NCI-H187 (cell line): ENCODE measurements at regions not wholly inside any gene's neighbourhood (a gene's known extent, or its start where the extent isn't known, plus 50 kb on each side); places are given as distances from the start of the nearest gene placed in this dataset.

Source experiments
- DNase-seq, 2 experiments: peaks; one replicate each; lab custom pipeline; 2025; lab: John Stamatoyannopoulos, UW

- DNase-seq: no peak
These were observed 124.3 kb upstream of the SOX4 start for GRCh38 chr6:21469213-21469612.

GRCh38 chr6:21476112-21476511 lies 117.4 kb upstream of the SOX4 start:
- DNase-seq: no peak

GRCh38 chr6:21478411-21478810 lies 115.1 kb upstream of the SOX4 start:
- DNase-seq: no peak

GRCh38 chr6:21478883-21479539 lies 114.5 kb upstream of the SOX4 start:
- no peak for DNase-seq

GRCh38 chr6:21486115-21486514 lies 107.4 kb upstream of the SOX4 start:
- DNase-seq: no peak

GRCh38 chr6:21489826-21490225 lies 103.7 kb upstream of the SOX4 start:
- no peak for DNase-seq

- DNase-seq: no peak
These were observed 101.6 kb upstream of the SOX4 start for GRCh38 chr6:21491955-21492354.

- DNase-seq: no peak
These were observed 99.0 kb upstream of the SOX4 start for GRCh38 chr6:21494505-21494904.

GRCh38 chr6:21496196-21496595 lies 97.4 kb upstream of the SOX4 start:
- DNase-seq: no peak

GRCh38 chr6:21496706-21497105 lies 96.8 kb upstream of the SOX4 start:
- DNase-seq: no peak

GRCh38 chr6:21500314-21501020 lies 93.1 kb upstream of the SOX4 start:
- peak; percentile 41 to 54 for DNase-seq

- peak; percentile 42 to 54 for DNase-seq
These were observed 92.6 kb upstream of the SOX4 start for GRCh38 chr6:21501021-21501354.

GRCh38 chr6:21501815-21502214 lies 91.7 kb upstream of the SOX4 start:
- DNase-seq: no peak

- DNase-seq: no peak
These were observed 90.9 kb upstream of the SOX4 start for GRCh38 chr6:21502682-21503081.

- no peak for DNase-seq
These were observed 88.8 kb upstream of the SOX4 start for GRCh38 chr6:21504790-21505189.

GRCh38 chr6:21505574-21505990 lies 88.0 kb upstream of the SOX4 start:
- DNase-seq: no peak

- no peak for DNase-seq
These were observed 87.4 kb upstream of the SOX4 start for GRCh38 chr6:21506126-21506525.

- no peak for DNase-seq
These were observed 85.7 kb upstream of the SOX4 start for GRCh38 chr6:21507811-21508210.

GRCh38 chr6:21508753-21509152 lies 84.8 kb upstream of the SOX4 start:
- DNase-seq: no peak

GRCh38 chr6:21511891-21512550 lies 81.5 kb upstream of the SOX4 start:
- no peak for DNase-seq

GRCh38 chr6:21514288-21514687 lies 79.3 kb upstream of the SOX4 start:
- no peak for DNase-seq

- no peak for DNase-seq
These were observed 75.2 kb upstream of the SOX4 start for GRCh38 chr6:21518317-21518716.

GRCh38 chr6:21519642-21520041 lies 73.9 kb upstream of the SOX4 start:
- DNase-seq: no peak
